GM21515 (cell line): ENCODE measurements at regions not wholly inside any gene's neighbourhood (a gene's known extent, or its start where the extent isn't known, plus 50 kb on each side); places are given as distances from the start of the nearest gene placed in this dataset.
"Not testable (repeated sequence)": the region's sequence is repeated elsewhere in the genome, so short reads cannot be mapped to it uniquely, and the experiment has no call there.

Experiments used
- ATAC-seq: cut with Tn5 transposase; IDR thresholded peaks from one replicate; pipeline ENCODE4 v1.9.1; 2021; ENCODE audit not compliant: unreplicated experiment

GRCh38 chr1:173341971-173342370 is 134.8 kb upstream of the TNFSF4 start:
- ATAC-seq = no peak

GRCh38 chr1:173342736-173343135 is 134.4 kb upstream of the PRDX6 start:
- no peak for ATAC-seq

GRCh38 chr1:173344034-173344743 is 132.9 kb upstream of the PRDX6 start:
- no peak for ATAC-seq

GRCh38 chr1:173347282-173347818 is 129.8 kb upstream of the PRDX6 start:
- ATAC-seq = no peak

GRCh38 chr1:173352635-173353034 is 124.5 kb upstream of the PRDX6 start:
- ATAC-seq = not testable (repeated sequence)

- ATAC-seq = no peak
These were observed 123.8 kb upstream of the PRDX6 start for GRCh38 chr1:173353350-173353749.

- ATAC-seq = no peak
These were observed 122.2 kb upstream of the PRDX6 start for GRCh38 chr1:173354937-173355280.

- ATAC-seq = peak; percentile 69
These were observed 121.7 kb upstream of the PRDX6 start for GRCh38 chr1:173355281-173356031.

- ATAC-seq = no peak
These were observed 120.9 kb upstream of the PRDX6 start for GRCh38 chr1:173356191-173356762.

- ATAC-seq = no peak
These were observed 116.6 kb upstream of the PRDX6 start for GRCh38 chr1:173360487-173361063.

GRCh38 chr1:173362543-173362942 is 114.6 kb upstream of the PRDX6 start:
- no peak for ATAC-seq

- no peak for ATAC-seq
These were observed 112.3 kb upstream of the PRDX6 start for GRCh38 chr1:173364827-173365226.

- no peak for ATAC-seq
These were observed 111.8 kb upstream of the PRDX6 start for GRCh38 chr1:173365341-173365740.

- ATAC-seq = no peak
These were observed 110.0 kb upstream of the PRDX6 start for GRCh38 chr1:173367136-173367535.

GRCh38 chr1:173370586-173370985 is 106.5 kb upstream of the PRDX6 start:
- not testable (repeated sequence) for ATAC-seq

- ATAC-seq = not testable (repeated sequence)
These were observed 101.1 kb upstream of the PRDX6 start for GRCh38 chr1:173376065-173376464.

- no peak for ATAC-seq
These were observed 99.9 kb upstream of the PRDX6 start for GRCh38 chr1:173377266-173377665.

GRCh38 chr1:173383351-173383750 is 93.8 kb upstream of the PRDX6 start:
- no peak for ATAC-seq

GRCh38 chr1:173388352-173388751 is 88.8 kb upstream of the PRDX6 start:
- no peak for ATAC-seq

GRCh38 chr1:173392895-173393658 is 84.1 kb upstream of the PRDX6 start:
- no peak for ATAC-seq

- no peak for ATAC-seq
These were observed 83.5 kb upstream of the PRDX6 start for GRCh38 chr1:173393659-173394000.
